Keratinocyte (primary cell): ENCODE measurements at regions not wholly inside any gene's neighbourhood (a gene's known extent, or its start where the extent isn't known, plus 50 kb on each side); places are given as distances from the start of the nearest gene placed in this dataset.

ENCODE experiments used
- DNase-seq: peaks from one replicate; pipeline ENCODE4 v3.0.0-alpha.2; 2011; ENCODE audit warnings: low read depth, missing footprints, low spot score
- FAIRE-seq: peaks from 2 replicates; lab custom pipeline; 2011; peaks lifted over from hg19 to GRCh38; lab: Jason Lieb, UNC
- H2AFZ ChIP-seq: 2 replicates; pipeline ENCODE4 v1.6.0; 2012; ENCODE audit warnings: low read length, control low read depth, inconsistent platforms; ENCODE audit not compliant: control insufficient read depth
- H3K27ac ChIP-seq: 2 replicates; pipeline ENCODE4 v1.5.1; 2011; ENCODE audit warnings: low read length; ENCODE audit not compliant: control insufficient read depth, insufficient read depth
- H3K27me3 ChIP-seq: 3 replicates; pipeline ENCODE4 v1.6.0; 2011; ENCODE audit warnings: low read length; ENCODE audit not compliant: control insufficient read depth, insufficient read depth; ENCODE audit errors: extremely low read depth
- H3K36me3 ChIP-seq, 2 experiments: 2 replicates in 1 of 2; 3 replicates in 1 of 2; pipeline ENCODE4 v1.5.1; 2011; ENCODE audit warnings: low read length in 2 of 2, mild to moderate bottlenecking in 1 of 2; ENCODE audit not compliant: control insufficient read depth in 2 of 2, insufficient read depth in 2 of 2; ENCODE audit errors: extremely low read depth in 1 of 2
- H3K4me1 ChIP-seq: 3 replicates; pipeline ENCODE4 v1.5.1; 2011; ENCODE audit warnings: low read length; ENCODE audit not compliant: control insufficient read depth, insufficient read depth; ENCODE audit errors: extremely low read depth
- H3K4me2 ChIP-seq: 3 replicates; pipeline ENCODE4 v1.6.0; 2011; ENCODE audit warnings: low read depth, low read length; ENCODE audit not compliant: control insufficient read depth, insufficient read depth; ENCODE audit errors: extremely low read depth
- H3K4me3 ChIP-seq, 3 experiments: fragments of 200-600 bp in 1 of 3; sonication (generic) in 1 of 3; 2 replicates in 2 of 3; 3 replicates in 1 of 3; pipeline ENCODE4 v1.5.1; 2011 to 2016; ENCODE audit warnings: low read length in 3 of 3, mild to moderate bottlenecking in 3 of 3, control low read depth in 2 of 3, inconsistent platforms in 1 of 3, low read depth in 1 of 3, mixed read lengths in 1 of 3, mixed run types in 1 of 3, moderate library complexity in 1 of 3; ENCODE audit not compliant: control insufficient read depth in 2 of 3, insufficient read depth in 2 of 3; ENCODE audit errors: extremely low read depth in 1 of 3
- H3K79me2 ChIP-seq: 2 replicates; pipeline ENCODE4 v1.6.0; 2012; ENCODE audit warnings: low read length; ENCODE audit not compliant: control insufficient read depth, insufficient read depth
- H3K9ac ChIP-seq: 3 replicates; pipeline ENCODE4 v1.6.0; 2011; ENCODE audit warnings: low read length; ENCODE audit not compliant: control insufficient read depth, insufficient read depth; ENCODE audit errors: extremely low read depth
- H3K9me1 ChIP-seq: 3 replicates; pipeline ENCODE4 v1.6.0; 2011; ENCODE audit warnings: low read length; ENCODE audit not compliant: control insufficient read depth, insufficient read depth; ENCODE audit errors: extremely low read depth
- H3K9me3 ChIP-seq: 2 replicates; pipeline ENCODE4 v1.5.1; 2012; ENCODE audit warnings: low read depth, low read length; ENCODE audit not compliant: control insufficient read depth
- H4K20me1 ChIP-seq: 3 replicates; pipeline ENCODE4 v1.6.0; 2011; ENCODE audit warnings: low read length; ENCODE audit not compliant: control insufficient read depth, insufficient read depth; ENCODE audit errors: extremely low read depth
- CTCF ChIP-seq, 3 experiments: IDR thresholded peaks in 1 of 3; conservative IDR thresholded peaks in 1 of 3; optimal IDR thresholded peaks in 1 of 3; 2 replicates in 2 of 3; 3 replicates in 1 of 3; pipeline versions ENCODE3 to v1.5.1; 2011; ENCODE audit warnings: low read length in 3 of 3, mild to moderate bottlenecking in 3 of 3, moderate library complexity in 2 of 3, control low read depth in 1 of 3, inconsistent platforms in 1 of 3; ENCODE audit not compliant: insufficient read depth in 2 of 3; ENCODE audit errors: extremely low read depth in 1 of 3
- EZH2 ChIP-seq: IDR thresholded peaks from one replicate; pipeline ENCODE4 v1.6.1; 2012; ENCODE audit warnings: inconsistent platforms, mild to moderate bottlenecking, low read length, moderate library complexity
- dilution Hi-C: fragments of 300-500 bp; cut with MboI; formaldehyde crosslinking; loops from one replicate; pipeline ENCODE4 v1.7.0; 2020; ENCODE audit warnings: low sequenced_read_pairs; ENCODE audit not compliant: extremely low pct_ligation_motif_present

- Histone ChIP-seq H3K27ac (no peak overlapping the region), H3K9me3 (no peaks in the 10 kb centered on the region), H4K20me1 (no peaks in the 10 kb centered on the region), H3K9ac (no peak overlapping the region), H3K4me2 (no peak overlapping the region), H3K79me2 (no peaks in the 10 kb centered on the region), H3K36me3 (no peaks in the 10 kb centered on the region), H2AFZ (no peak overlapping the region), H3K9me1 (no peaks in the 10 kb centered on the region), H3K4me1 (no peaks in the 10 kb centered on the region), H3K4me3 (no peak overlapping the region), H3K27me3 (no peaks in the 10 kb centered on the region)
- TF ChIP-seq EZH2: no peak
- TF ChIP-seq CTCF (optimal IDR thresholded peaks at IDR 0.05 in 1 of 3, IDR thresholded peaks at IDR 0.05 in 1 of 3, conservative IDR thresholded peaks at IDR 0.05 in 1 of 3; ENCODE audit: extremely low read depth in 1 of 3, insufficient read depth in 2 of 3, low read length in 3 of 3): no peak
- dilution Hi-C loops: no loop called here
- no peak for FAIRE-seq
- DNase-seq: no peak
Measured at GRCh38 chr12:19639781-19640415, 200.6 kb downstream of the AEBP2 start.

GRCh38 chr12:19641235-19642080 lies 202.2 kb downstream of the AEBP2 start:
- FAIRE-seq (no peak), DNase-seq (no peak)
- Histone ChIP-seq H3K79me2 (no peaks in the 10 kb centered on the region), H4K20me1 (no peaks in the 10 kb centered on the region), H3K27ac (no peak overlapping the region), H3K36me3 (no peaks in the 10 kb centered on the region), H3K9ac (no peak overlapping the region), H3K4me3 (no peak overlapping the region), H3K9me3 (no peaks in the 10 kb centered on the region), H3K4me2 (no peak overlapping the region), H3K9me1 (no peaks in the 10 kb centered on the region), H2AFZ (no peak overlapping the region), H3K27me3 (no peaks in the 10 kb centered on the region), H3K4me1 (no peaks in the 10 kb centered on the region)
- TF ChIP-seq CTCF (optimal IDR thresholded peaks at IDR 0.05 in 1 of 3, IDR thresholded peaks at IDR 0.05 in 1 of 3, conservative IDR thresholded peaks at IDR 0.05 in 1 of 3; ENCODE audit: extremely low read depth in 1 of 3, insufficient read depth in 2 of 3, low read length in 3 of 3) (no peak), EZH2 (no peak)
- dilution Hi-C loops: no loop called here
